Nephron progenitor cell (in vitro differentiated cells): ENCODE measurements at regions not wholly inside any gene's neighbourhood (a gene's known extent, or its start where the extent isn't known, plus 50 kb on each side); places are given as distances from the start of the nearest gene placed in this dataset.

ENCODE experiments used
- DNase-seq: peaks from one replicate; pipeline ENCODE4 v3.0.0; 2021
- H3K27ac Mint-ChIP-seq: 2 replicates; pipeline ENCODE4 v1.8.0; 2021; ENCODE audit warnings: mild to moderate bottlenecking, moderate library complexity, mixed read lengths
- H3K27me3 Mint-ChIP-seq: 2 replicates; pipeline ENCODE4 v1.8.0; 2021; ENCODE audit warnings: mild to moderate bottlenecking, low read depth, mixed read lengths; ENCODE audit not compliant: poor library complexity
- H3K36me3 Mint-ChIP-seq: 2 replicates; pipeline ENCODE4 v1.8.0; 2021; ENCODE audit warnings: low read depth, mixed read lengths
- H3K4me1 Mint-ChIP-seq: 2 replicates; pipeline ENCODE4 v1.8.0; 2021; ENCODE audit warnings: mixed read lengths
- H3K4me3 Mint-ChIP-seq: 2 replicates; pipeline ENCODE4 v1.8.0; 2021; ENCODE audit warnings: mild to moderate bottlenecking, moderate library complexity, mixed read lengths
- H3K9me3 Mint-ChIP-seq: 2 replicates; pipeline ENCODE4 v1.8.0; 2021; ENCODE audit warnings: mild to moderate bottlenecking, moderate library complexity, mixed read lengths
- TF ChIP-seq, protein P1 (sequence below): fragments of 200-600 bp; sonication (generic); IDR thresholded peaks from 2 replicates; pipeline ENCODE4 v1.5.0; 2021; ENCODE audit warnings: antibody characterized with exemption

DNA sequence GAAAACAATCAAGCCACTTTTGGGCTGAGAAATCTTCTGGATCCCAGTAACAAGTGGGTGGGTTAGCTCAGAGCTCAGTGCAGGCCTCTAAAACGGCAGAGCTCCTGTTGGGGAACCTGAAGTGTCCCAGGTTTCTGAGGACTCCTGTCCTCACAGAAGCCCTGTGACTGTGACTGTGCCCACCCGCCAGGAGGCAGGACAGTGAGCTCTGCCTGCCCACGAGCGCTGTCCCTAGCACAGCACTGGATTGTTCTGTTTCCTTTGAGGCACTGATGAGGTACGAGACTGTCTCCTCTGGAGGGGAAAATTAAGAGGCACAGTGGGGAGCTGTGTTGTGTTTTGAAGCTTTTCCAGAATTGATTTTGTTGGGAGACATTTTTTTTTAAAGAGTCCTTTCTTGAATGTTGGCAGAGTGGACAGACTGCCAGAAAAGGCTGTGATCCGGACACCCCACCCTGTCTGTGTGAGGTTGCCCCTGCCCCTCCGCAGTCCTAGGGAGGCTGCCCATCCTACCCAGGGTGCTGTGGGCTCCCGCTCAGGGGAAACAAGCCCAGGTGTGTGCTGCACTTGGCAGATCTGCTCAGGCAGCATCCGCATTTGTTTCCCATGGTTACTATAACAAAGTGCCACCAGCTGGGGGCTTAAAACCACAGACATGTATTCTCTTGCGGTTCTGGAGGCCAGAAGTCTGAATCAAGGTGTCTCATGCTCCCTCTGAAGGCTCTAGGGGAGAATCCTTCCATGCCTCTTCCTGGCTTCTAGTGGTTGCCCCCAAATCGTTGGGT is 66.6 kb upstream of the LARS2 start:
- H3K27ac Mint-ChIP-seq: no peak overlapping the region
- H3K36me3 Mint-ChIP-seq: no peaks in the 10 kb centered on the region
- TF ChIP-seq, protein P1, sequence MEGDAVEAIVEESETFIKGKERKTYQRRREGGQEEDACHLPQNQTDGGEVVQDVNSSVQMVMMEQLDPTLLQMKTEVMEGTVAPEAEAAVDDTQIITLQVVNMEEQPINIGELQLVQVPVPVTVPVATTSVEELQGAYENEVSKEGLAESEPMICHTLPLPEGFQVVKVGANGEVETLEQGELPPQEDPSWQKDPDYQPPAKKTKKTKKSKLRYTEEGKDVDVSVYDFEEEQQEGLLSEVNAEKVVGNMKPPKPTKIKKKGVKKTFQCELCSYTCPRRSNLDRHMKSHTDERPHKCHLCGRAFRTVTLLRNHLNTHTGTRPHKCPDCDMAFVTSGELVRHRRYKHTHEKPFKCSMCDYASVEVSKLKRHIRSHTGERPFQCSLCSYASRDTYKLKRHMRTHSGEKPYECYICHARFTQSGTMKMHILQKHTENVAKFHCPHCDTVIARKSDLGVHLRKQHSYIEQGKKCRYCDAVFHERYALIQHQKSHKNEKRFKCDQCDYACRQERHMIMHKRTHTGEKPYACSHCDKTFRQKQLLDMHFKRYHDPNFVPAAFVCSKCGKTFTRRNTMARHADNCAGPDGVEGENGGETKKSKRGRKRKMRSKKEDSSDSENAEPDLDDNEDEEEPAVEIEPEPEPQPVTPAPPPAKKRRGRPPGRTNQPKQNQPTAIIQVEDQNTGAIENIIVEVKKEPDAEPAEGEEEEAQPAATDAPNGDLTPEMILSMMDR: no peak
- no peak for DNase-seq
- H3K4me1 Mint-ChIP-seq: peaks cover 12% of the 10 kb centered on the region
- no peaks in the 10 kb centered on the region for H3K9me3 Mint-ChIP-seq
- peaks cover 13% of the 10 kb centered on the region for H3K27me3 Mint-ChIP-seq
- H3K4me3 Mint-ChIP-seq: no peak overlapping the region

DNA sequence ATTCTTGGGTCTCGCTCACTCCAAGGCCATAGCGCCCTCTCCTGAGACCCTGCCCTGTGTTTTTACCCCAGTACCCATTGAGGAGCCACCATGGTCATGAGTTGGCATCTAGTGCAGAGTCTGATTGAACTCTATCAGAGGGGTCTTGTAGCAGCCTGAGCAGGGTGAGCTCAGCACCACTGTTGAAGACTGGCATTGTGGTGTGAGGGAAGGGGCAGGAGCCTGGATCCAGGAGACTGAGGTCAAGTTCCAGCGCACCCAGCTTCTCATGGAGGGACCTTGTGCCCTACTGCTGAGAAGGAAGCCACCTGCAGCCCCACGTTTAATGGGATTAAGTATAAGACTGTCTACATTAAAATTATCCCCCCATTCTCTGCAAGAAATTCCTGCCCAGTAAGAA is 65.8 kb upstream of the LARS2 start:
- DNase-seq: no peak
- peaks cover 13% of the 10 kb centered on the region for H3K27me3 Mint-ChIP-seq

DNA sequence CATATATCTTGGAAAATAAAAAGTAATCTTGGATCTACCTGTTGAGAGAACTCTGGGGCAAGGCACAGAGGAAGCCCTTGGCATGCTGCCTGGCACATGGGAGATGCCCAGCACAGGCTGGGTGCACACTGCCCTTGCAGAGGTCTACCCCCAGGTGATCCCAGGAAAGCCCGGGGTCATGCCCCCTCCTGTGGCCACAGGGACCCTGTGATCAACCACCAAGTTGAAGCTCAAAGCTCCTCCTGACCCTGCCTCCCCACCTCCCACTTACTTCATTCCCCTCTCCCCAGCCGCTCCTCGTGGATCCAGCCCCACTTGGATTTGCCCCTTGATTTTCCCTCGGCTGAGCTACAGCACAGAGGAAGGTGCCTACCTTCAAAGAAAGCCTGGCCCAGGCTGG is 62.7 kb upstream of the LARS2 start:
- H3K4me1 Mint-ChIP-seq: peaks cover 5% of the 10 kb centered on the region
- peaks cover 25% of the 10 kb centered on the region for H3K27me3 Mint-ChIP-seq
- TF ChIP-seq, protein P1: no peak
- H3K27ac Mint-ChIP-seq: no peak overlapping the region
- no peak for DNase-seq
- H3K36me3 Mint-ChIP-seq: no peaks in the 10 kb centered on the region
- H3K9me3 Mint-ChIP-seq: no peaks in the 10 kb centered on the region
- H3K4me3 Mint-ChIP-seq: no peak overlapping the region

More for the DNA sequence above, 65.8 kb upstream of the LARS2 start:
- TF ChIP-seq, protein P1: no peak
- no peak overlapping the region for H3K27ac Mint-ChIP-seq
- peaks cover 12% of the 10 kb centered on the region for H3K4me1 Mint-ChIP-seq
- H3K4me3 Mint-ChIP-seq: no peak overlapping the region
- H3K9me3 Mint-ChIP-seq: no peaks in the 10 kb centered on the region
- no peaks in the 10 kb centered on the region for H3K36me3 Mint-ChIP-seq

DNA sequence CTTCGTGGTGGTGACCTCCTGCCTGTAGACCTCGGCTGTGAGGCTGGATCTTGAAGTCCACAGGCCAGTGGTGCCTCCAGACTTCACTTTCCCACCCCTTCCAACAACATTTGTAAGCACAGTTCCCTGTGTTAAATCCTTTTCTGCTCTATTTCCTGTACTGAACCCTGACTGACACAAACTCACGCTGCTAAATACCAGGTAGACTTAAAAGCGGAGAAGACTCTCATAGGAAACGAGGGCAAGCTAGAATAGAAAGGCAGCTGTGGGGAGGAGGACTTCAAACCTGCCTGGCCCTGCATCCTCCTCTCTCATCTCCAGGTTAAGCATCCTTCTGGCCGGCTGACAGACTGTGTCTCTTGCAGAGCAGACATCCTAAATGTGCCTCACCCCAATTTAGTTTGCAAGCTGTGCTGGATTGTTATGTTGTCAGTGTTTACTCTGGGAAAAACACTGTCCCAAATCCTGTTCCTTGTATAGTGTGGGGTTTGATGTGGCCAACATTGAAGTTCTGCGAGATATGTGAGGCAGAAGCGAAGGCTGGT is 58.5 kb upstream of the LARS2 start:
- H3K27me3 Mint-ChIP-seq: peaks cover 25% of the 10 kb centered on the region
- no peak for DNase-seq
- H3K36me3 Mint-ChIP-seq: no peaks in the 10 kb centered on the region

DNA sequence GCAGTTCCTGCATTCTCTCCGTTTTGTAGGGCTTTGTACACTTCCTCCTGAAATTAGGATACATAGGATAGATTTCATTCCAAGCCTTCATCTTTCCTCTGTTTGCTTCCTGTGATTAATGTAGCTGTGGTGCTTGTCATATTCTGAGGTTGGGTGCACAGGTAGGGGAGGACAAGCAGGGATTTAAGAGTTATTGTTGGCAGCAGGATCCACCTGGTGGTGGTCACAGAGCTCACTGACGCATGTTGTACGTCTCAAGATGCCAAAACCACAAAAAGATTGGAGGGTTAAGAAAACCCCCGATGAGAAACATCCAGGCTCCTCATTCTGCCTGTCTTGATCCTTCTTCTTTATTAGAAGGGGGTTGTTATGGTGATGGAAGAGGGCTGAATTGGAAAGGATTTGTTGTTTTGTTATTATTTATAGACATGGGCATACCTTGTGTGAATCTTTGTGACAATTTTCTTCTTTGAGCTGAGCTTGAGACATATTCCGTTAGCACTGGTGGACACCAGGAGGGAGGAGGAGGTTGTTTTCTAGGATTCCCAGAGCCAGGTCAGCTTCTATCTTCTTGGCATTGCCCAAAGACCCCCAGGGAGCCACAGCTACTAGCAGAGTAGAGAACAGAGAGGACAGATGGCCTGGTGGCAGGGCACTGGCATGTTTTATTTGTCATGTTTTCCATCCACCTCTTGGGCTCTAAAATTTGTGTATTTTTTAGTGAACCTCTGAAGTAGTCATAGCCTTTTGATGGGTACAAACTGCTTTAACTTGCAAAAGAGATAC is 57.7 kb upstream of the LARS2 start:
- Mint-ChIP-seq H3K36me3 (no peaks in the 10 kb centered on the region), H3K9me3 (no peaks in the 10 kb centered on the region), H3K27me3 (peaks cover 29% of the 10 kb centered on the region), H3K27ac (peak overlapping the region; percentile 40), H3K4me3 (no peak overlapping the region), H3K4me1 (peaks cover 5% of the 10 kb centered on the region)
- DNase-seq: no peak
- TF ChIP-seq, protein P1: no peak

More for the DNA sequence above, 58.5 kb upstream of the LARS2 start:
- no peak overlapping the region for H3K27ac Mint-ChIP-seq
- peaks cover 5% of the 10 kb centered on the region for H3K4me1 Mint-ChIP-seq
- no peak overlapping the region for H3K4me3 Mint-ChIP-seq
- no peaks in the 10 kb centered on the region for H3K9me3 Mint-ChIP-seq
- TF ChIP-seq, protein P1: no peak
